GM18873 (cell line): ENCODE measurements at regions not wholly inside any gene's neighbourhood (a gene's known extent, or its start where the extent isn't known, plus 50 kb on each side); places are given as distances from the start of the nearest gene placed in this dataset.

ENCODE experiments used
- ATAC-seq: cut with Tn5 transposase; IDR thresholded peaks from one replicate; pipeline ENCODE4 v1.9.1; 2021; ENCODE audit warnings: mild to moderate bottlenecking, moderate library complexity, moderate number of reproducible peaks; ENCODE audit not compliant: unreplicated experiment, low FRiP score

- no peak for ATAC-seq
These were observed 550.6 kb upstream of the SEMA3D start for GRCh38 chr7:85737426-85737825.

GRCh38 chr7:85736085-85736484 is 549.2 kb upstream of the SEMA3D start:
- no peak for ATAC-seq

GRCh38 chr7:85734823-85735222 is 548.0 kb upstream of the SEMA3D start:
- no peak for ATAC-seq

GRCh38 chr7:85733169-85733915 is 546.5 kb upstream of the SEMA3D start:
- ATAC-seq, result no peak

DNA sequence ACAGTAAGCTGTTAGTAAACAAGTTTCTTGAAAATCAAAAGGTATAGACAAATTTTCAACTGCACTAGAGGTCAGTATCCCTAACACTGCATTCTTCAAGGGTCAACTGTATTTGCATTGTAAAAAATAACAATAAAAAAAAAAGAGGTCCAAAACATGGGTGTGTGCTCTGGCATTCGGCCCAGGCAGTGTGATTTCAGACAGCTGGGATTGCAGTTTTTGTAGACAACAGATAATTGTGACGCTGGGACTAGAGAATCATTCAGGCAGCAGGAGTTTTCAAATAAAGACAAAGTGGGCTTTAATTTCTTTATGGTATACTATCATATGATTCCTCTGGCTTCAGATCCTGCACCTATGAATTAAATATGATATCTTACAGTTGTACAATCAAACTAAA is 543.2 kb upstream of the SEMA3D start:
- ATAC-seq, result no peak

DNA sequence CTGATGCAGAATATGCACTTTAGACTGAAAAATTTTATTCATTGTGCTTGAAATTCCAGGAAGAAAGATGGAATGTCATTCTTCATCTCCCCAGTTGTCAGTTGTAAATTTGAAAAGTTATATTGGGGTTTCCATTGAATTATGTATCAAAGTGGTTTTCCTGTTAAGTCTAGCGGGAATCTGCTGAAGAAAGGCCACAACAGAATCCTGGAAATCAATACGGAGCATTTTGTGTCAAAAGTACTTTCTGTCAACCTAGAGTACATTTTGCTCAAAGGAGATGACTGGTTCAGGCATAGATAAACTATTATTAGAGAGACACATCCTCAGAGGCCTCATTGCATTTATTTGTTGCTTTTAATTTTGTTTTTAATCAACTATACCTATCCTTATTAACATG is 538.2 kb upstream of the SEMA3D start:
- no peak for ATAC-seq

- ATAC-seq, result no peak
These were observed 533.4 kb upstream of the SEMA3D start for GRCh38 chr7:85719981-85720953.

- no peak for ATAC-seq
These were observed 529.5 kb upstream of the SEMA3D start for GRCh38 chr7:85716353-85716752.

DNA sequence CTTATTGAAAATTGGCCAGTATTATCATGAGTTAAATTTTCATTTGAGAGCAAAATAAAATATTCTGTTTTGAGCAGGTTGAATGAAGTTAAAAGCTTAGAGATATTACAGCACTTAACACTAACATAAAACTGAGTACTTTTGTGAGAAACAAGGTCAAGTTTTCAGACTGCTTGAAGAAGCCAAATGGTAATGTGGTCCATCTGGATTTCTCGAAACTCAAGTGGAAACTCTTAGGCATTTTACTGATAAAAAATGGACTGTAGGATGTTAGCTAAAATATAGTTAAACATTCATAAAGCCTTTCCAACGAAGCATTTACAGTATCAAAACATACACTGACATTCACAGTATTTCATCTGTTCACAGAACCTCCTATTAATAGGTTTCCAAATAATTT is 528.1 kb upstream of the SEMA3D start:
- ATAC-seq, result no peak

- no peak for ATAC-seq
These were observed 527.3 kb upstream of the SEMA3D start for GRCh38 chr7:85714043-85714578.

DNA sequence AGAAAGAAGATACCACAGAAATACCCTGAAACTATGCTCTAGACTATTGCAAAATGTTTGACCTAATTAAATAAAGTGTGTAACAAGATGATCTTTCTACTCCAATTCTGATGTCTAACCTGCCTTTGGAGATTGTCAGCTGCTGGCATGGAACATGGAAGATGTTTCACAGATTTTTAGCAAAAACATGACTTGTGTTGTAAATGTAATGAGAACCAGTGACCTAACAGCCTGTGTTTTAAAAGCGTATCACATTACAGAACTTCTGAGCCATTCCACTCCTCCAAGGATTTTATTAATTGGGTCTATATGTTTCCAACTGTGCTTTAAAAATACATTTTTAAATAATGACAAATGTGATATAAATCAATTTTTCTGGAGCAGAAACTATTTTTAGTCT is 526.3 kb upstream of the SEMA3D start:
- no peak for ATAC-seq

DNA sequence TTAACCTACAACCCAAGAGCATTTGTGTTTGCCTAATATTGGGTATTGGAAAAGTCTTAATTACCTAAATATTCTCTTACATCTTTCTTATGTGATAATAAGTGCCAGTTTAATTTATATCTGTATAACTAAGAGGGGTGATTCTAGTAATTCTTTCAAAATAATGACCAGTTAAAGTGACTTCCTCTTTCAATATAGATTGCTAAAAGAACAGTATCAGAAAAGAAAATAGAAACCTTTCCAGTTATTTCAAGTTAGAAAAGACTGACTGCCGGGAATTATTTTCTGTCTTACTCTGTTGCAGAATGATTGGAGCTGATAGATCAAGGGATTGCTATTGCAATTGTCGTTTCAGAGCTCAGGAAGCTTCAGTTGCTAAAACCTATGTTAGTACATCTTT is 525.0 kb upstream of the SEMA3D start:
- ATAC-seq, result no peak

GRCh38 chr7:85710960-85711359 is 524.1 kb upstream of the SEMA3D start:
- ATAC-seq, result no peak

GRCh38 chr7:85708221-85708620 is 521.4 kb upstream of the SEMA3D start:
- no peak for ATAC-seq

DNA sequence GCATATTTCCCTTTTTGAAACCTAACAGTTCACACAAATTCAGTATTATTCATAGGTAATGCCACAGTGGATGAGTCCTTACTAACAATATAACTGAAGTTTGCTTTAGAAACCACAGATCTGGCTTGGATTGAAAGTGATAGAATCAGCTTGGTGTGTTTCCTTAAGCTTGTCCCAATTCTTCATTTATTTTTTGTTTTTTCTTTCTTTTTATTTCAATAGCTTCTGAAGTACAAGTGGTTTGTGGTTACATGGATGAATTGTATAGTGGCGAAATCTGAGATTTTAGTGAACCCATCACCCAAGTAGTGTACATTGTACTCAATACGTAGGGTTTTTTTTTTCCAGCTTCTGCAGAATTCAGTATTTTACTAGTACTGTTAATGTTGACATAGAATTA is 518.2 kb upstream of the SEMA3D start:
- ATAC-seq, result no peak

- no peak for ATAC-seq
These were observed 516.6 kb upstream of the SEMA3D start for GRCh38 chr7:85703251-85704010.

GRCh38 chr7:85702348-85702747 is 515.5 kb upstream of the SEMA3D start:
- no peak for ATAC-seq

DNA sequence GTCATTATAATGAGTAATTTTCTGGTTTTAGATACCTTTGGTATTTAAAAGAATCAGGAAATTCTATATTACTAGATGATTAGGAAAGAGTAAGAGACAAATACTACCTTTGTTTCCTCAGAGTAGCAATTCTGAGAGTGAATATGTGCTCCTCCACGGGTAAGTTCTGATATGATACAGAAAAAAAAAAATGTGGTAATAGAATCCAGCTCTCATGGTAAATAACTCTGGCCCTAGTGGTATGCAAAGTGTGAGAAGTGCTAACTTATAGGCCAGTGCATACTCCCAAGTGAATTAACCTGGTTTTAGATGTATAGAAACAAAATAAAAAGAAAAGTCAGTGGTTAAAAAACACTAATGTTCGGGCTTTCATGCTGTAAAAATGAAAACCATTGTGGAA is 512.6 kb upstream of the SEMA3D start:
- ATAC-seq, result no peak

DNA sequence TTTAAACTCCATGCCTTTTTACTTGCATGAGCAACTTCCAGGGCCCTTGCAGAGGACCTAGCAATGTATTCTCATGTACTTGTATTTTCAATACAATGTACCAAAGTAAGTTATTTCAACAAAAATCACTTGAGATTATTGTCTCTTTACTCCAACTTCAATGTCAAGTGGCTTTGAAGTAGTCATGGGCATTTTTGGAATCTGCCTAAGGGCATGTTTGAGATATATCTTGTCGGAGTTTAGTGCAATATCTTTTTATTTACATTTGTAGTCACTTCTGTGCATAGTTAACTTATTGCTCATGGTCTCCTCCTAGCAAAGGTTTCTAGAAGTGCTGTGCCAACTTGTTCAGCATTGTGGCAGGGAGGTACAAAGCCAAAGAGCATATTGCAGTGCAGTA is 508.7 kb upstream of the SEMA3D start:
- ATAC-seq, result no peak

DNA sequence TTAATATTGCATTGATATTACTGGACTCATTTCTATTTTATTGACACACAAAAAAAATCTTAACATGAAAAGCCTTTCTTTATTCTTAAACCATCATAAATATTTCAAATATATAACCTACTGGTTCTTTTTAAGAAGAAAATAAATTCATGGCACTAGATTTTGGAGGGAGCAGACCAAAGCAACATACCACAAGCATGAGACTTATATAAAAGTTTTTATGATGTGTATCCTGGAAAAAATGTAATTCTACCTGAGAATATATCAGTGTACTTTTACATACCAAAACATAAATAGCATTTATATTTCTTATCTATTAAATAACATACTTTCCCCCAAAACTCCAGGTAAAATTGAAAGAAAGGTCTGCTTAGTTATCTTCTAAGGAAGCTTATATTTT is 508.2 kb upstream of the SEMA3D start:
- ATAC-seq, result no peak

DNA sequence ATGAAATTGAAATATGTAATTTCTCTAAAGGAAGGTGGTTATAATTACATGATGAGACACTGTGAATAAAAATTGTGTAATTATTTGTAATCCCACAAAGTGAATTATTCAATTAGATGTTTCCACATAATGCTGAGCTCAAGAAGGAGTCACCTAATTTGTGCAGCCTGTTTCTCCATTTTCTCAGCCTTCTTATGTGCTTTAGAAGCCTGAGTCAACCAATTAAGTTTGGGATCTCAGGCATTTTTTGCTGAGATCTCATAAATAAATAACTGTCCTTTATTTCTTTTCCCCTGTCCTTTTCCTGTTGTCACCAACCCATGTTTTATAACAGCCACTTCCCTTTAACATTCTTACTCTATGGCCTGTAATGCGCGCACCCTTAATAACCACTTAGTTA is 506.5 kb upstream of the SEMA3D start:
- no peak for ATAC-seq
